A549 (cell line): ENCODE measurements at regions not wholly inside any gene's neighbourhood (a gene's known extent, or its start where the extent isn't known, plus 50 kb on each side); places are given as distances from the start of the nearest gene placed in this dataset.

Experiments
- ATAC-seq, 2 experiments: fragments of 200-7000 bp in 1 of 2; fragments of >200 bp in 1 of 2; cut with Nextera tagmentation in 1 of 2; cut with Tn5 transposase in 1 of 2; 3 replicates each; pipeline versions ENCODE4 v1.8.0 to v1.9.1; 2018 to 2020; ENCODE audit warnings: mild to moderate bottlenecking in 1 of 2, moderate library complexity in 1 of 2
- CTCF ChIA-PET: fragments of 300-600 bp; sonication (Branson Sonifier 250); formaldehyde crosslinking; extraction: SDS; loops from one replicate; lab custom pipeline; 2021; ENCODE audit warnings: antibody characterized with exemption, inconsistent platforms; lab: Yijun Ruan, JAX
- POLR2A ChIA-PET: fragments of 350-600 bp; formaldehyde crosslinking; extraction: SDS; loops from one replicate; lab custom pipeline; 2021; ENCODE audit warnings: antibody characterized with exemption, inconsistent platforms; lab: Yijun Ruan, JAX
- DNase-seq, 2 experiments: peaks; one replicate each; pipeline versions ENCODE4 v3.0.0 to v3.0.0-alpha.2; 2011 to 2016; ENCODE audit warnings: low read depth in 1 of 2, low spot score in 1 of 2
- FAIRE-seq: peaks from 2 replicates; lab custom pipeline; 2011; peaks lifted over from hg19 to GRCh38; lab: Jason Lieb, UNC
- H3K27ac ChIP-seq, 2 experiments: fragments of >200 bp; sonication (Bioruptor Twin); formaldehyde crosslinking; 3 replicates each; pipeline ENCODE4 v1.5.1; 2016 to 2017
- H3K4me1 ChIP-seq: fragments of >200 bp; sonication (Bioruptor Twin); formaldehyde crosslinking; 3 replicates; pipeline ENCODE4 v1.6.1; 2016
- H3K4me2 ChIP-seq: fragments of >200 bp; sonication (Bioruptor Twin); formaldehyde crosslinking; 3 replicates; pipeline ENCODE4 v1.6.1; 2016
- H3K4me3 ChIP-seq: fragments of >200 bp; sonication (Bioruptor Twin); formaldehyde crosslinking; 3 replicates; pipeline ENCODE4 v1.5.1; 2016
- H3K9me3 ChIP-seq: fragments of >200 bp; sonication (Bioruptor Twin); formaldehyde crosslinking; 3 replicates; pipeline ENCODE4 v1.6.1; 2016
- ATOH8 ChIP-seq: fragments of 250-450 bp; sonication (Bioruptor Pico); IDR thresholded peaks from 2 replicates; pipeline ENCODE4 v1.5.0; 2020; ENCODE audit warnings: low read depth, mild to moderate bottlenecking, moderate library complexity
- BHLHE40 ChIP-seq: IDR thresholded peaks from 2 replicates; pipeline ENCODE4 v1.6.1; 2012; ENCODE audit warnings: low read depth, low read length, inconsistent platforms
- CBX2 ChIP-seq: fragments of 200-600 bp; sonication (generic); IDR thresholded peaks from 2 replicates; pipeline ENCODE4 v1.6.1; 2016; ENCODE audit warnings: low read depth, mild to moderate bottlenecking, borderline replicate concordance
- CHD2 ChIP-seq: fragments of 150-350 bp; IDR thresholded peaks from 2 replicates; pipeline ENCODE4 v1.6.1; 2014; ENCODE audit warnings: low read length; ENCODE audit not compliant: partially characterized antibody
- EP300 ChIP-seq, 2 experiments: fragments of >200 bp; sonication (Bioruptor Twin); formaldehyde crosslinking; IDR thresholded peaks; 2 replicates in 1 of 2; 3 replicates in 1 of 2; pipeline ENCODE4 v1.6.1; 2016 to 2017
- ESRRA ChIP-seq: fragments of 150-350 bp; IDR thresholded peaks from 2 replicates; pipeline ENCODE4 v1.6.1; 2014; ENCODE audit warnings: mild to moderate bottlenecking, low read length, borderline replicate concordance
- FOSB ChIP-seq: fragments of 250-450 bp; sonication (Bioruptor Pico); IDR thresholded peaks from 2 replicates; pipeline ENCODE4 v1.5.0; 2020; ENCODE audit warnings: mild to moderate bottlenecking, moderate library complexity
- FOSL2 ChIP-seq, 2 experiments: fragments of 450-650 bp in 1 of 2; fragments of >200 bp in 1 of 2; sonication (Bioruptor Twin) in 1 of 2; formaldehyde crosslinking; IDR thresholded peaks; 2 replicates each; pipeline versions ENCODE4 v1.5.0 to v1.6.1; 2016 to 2020; ENCODE audit warnings: mild to moderate bottlenecking in 1 of 2, moderate library complexity in 1 of 2
- HOXB13 ChIP-seq: fragments of 250-450 bp; sonication (Bioruptor Pico); IDR thresholded peaks from 2 replicates; pipeline ENCODE4 v1.5.0; 2020; ENCODE audit warnings: low read depth, mild to moderate bottlenecking, moderate library complexity
- JUNB ChIP-seq: fragments of >200 bp; sonication (Bioruptor Twin); formaldehyde crosslinking; IDR thresholded peaks from 2 replicates; pipeline ENCODE4 v1.6.1; 2016
- KDM5A ChIP-seq: fragments of 200-600 bp; sonication (generic); IDR thresholded peaks from 2 replicates; pipeline ENCODE4 v1.6.1; 2016; ENCODE audit warnings: antibody characterized with exemption, mild to moderate bottlenecking
- MAFK ChIP-seq: fragments of 450-650 bp; IDR thresholded peaks from 2 replicates; pipeline ENCODE4 v1.6.1; 2014; ENCODE audit not compliant: partially characterized antibody
- RARB ChIP-seq: fragments of 250-450 bp; sonication (Bioruptor Pico); IDR thresholded peaks from 2 replicates; pipeline ENCODE4 v1.8.0; 2021; ENCODE audit warnings: mild to moderate bottlenecking, moderate library complexity
- RFX5 ChIP-seq: fragments of 450-650 bp; IDR thresholded peaks from 2 replicates; pipeline ENCODE4 v1.7.1; 2014; ENCODE audit warnings: antibody characterized with exemption, mild to moderate bottlenecking, moderate library complexity
- RNF2 ChIP-seq: fragments of 200-600 bp; sonication (generic); IDR thresholded peaks from 2 replicates; pipeline ENCODE4 v1.6.1; 2016; ENCODE audit warnings: low read depth, mild to moderate bottlenecking, antibody characterized with exemption, moderate library complexity, borderline replicate concordance
- SREBF2 ChIP-seq: fragments of 450-650 bp; IDR thresholded peaks from 2 replicates; pipeline ENCODE4 v1.6.1; 2014; ENCODE audit warnings: mild to moderate bottlenecking, moderate library complexity
- USF2 ChIP-seq: fragments of 450-650 bp; IDR thresholded peaks from 2 replicates; pipeline ENCODE4 v1.6.1; 2014; ENCODE audit warnings: antibody characterized with exemption
- ZFP36 ChIP-seq: fragments of 450-650 bp; IDR thresholded peaks from 2 replicates; pipeline ENCODE4 v1.6.1; 2014; ENCODE audit warnings: borderline replicate concordance; ENCODE audit not compliant: partially characterized antibody
- WGBS: methylation state at CpG from one replicate; pipeline ENCODE4 v1.1.6; 2017; ENCODE audit errors: missing lambda C conversion rate; 5-methylcytosine and 5-hydroxymethylcytosine counted together
- TF ChIP-seq, protein P1 (sequence below): fragments of >200 bp; sonication (Bioruptor Twin); formaldehyde crosslinking; IDR thresholded peaks from 2 replicates; pipeline ENCODE4 v1.6.1; 2016
- TF ChIP-seq, protein P2 (sequence below): fragments of >200 bp; sonication (Bioruptor Twin); formaldehyde crosslinking; IDR thresholded peaks from 3 replicates; pipeline ENCODE4 v1.6.1; 2016
- TF ChIP-seq, protein P3 (sequence below): fragments of 200-600 bp; sonication (generic); IDR thresholded peaks from 2 replicates; pipeline ENCODE4 v1.6.1; 2016; ENCODE audit warnings: antibody characterized with exemption, mild to moderate bottlenecking, moderate library complexity

- FAIRE-seq = peak; percentile 89
- H3K4me3 ChIP-seq = no peak overlapping the region
- CTCF ChIA-PET = no interaction called here
- TF ChIP-seq, protein P1, sequence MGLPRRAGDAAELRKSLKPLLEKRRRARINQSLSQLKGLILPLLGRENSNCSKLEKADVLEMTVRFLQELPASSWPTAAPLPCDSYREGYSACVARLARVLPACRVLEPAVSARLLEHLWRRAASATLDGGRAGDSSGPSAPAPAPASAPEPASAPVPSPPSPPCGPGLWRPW = no peak
- TF ChIP-seq RARB (CRISPR knock-in tag) = no peak
- no peak for TF ChIP-seq ESRRA
- H3K27ac ChIP-seq = no peak overlapping the region
- H3K4me1 ChIP-seq = no peaks in the 10 kb centered on the region
- DNase-seq = no peak
- no peak overlapping the region for H3K4me2 ChIP-seq
- H3K9me3 ChIP-seq = no peaks in the 10 kb centered on the region
- no peak for ATAC-seq
- POLR2A ChIA-PET = no interaction called here
These were observed 190.7 kb upstream of the KCNJ16 start for GRCh38 chr17:69884356-69884755.

- TF ChIP-seq SREBF2 = no peak
- CTCF ChIA-PET = interaction anchor here (0.8 kb wide), 1 partner anchor 315 kb away, joined by 4 read pairs; no protein-coding TSS in a partner anchor
- Histone ChIP-seq H3K27ac (no peak overlapping the region), H3K4me2 (no peak overlapping the region), H3K9me3 (no peaks in the 10 kb centered on the region), H3K4me1 (no peaks in the 10 kb centered on the region), H3K4me3 (no peak overlapping the region)
- POLR2A ChIA-PET = no interaction called here
- DNase-seq (no peak), FAIRE-seq (no peak), ATAC-seq (no peak)
- 27% methylated on average over 2 of the region's 2 CpGs for WGBS
These were observed 190.2 kb upstream of the KCNJ16 start for GRCh38 chr17:69884846-69885245.

- ChIA-PET CTCF (no interaction called here), POLR2A (no interaction called here)
- WGBS = 69% methylated on average over 5 of the region's 5 CpGs
- H3K9me3 ChIP-seq = no peaks in the 10 kb centered on the region
- no peak for DNase-seq
- ATAC-seq = no peak
- H3K27ac ChIP-seq = no peak overlapping the region
- peaks cover 16% of the 10 kb centered on the region for H3K4me1 ChIP-seq
- H3K4me3 ChIP-seq = no peak overlapping the region
- H3K4me2 ChIP-seq = no peak overlapping the region
- no peak for FAIRE-seq
- TF ChIP-seq FOSL2 (IDR thresholded peaks at IDR 0.05) (no peak), FOSL2 (CRISPR knock-in tag; IDR thresholded peaks at IDR 0.05) (no peak), EP300 (IDR thresholded peaks at IDR 0.05) (no peak), ESRRA (no peak), RARB (CRISPR knock-in tag) (no peak), HOXB13 (CRISPR knock-in tag) (no peak), CHD2 (no peak), KDM5A (no peak)
These were observed 176.4 kb upstream of the KCNJ16 start for GRCh38 chr17:69898601-69899000.

DNA sequence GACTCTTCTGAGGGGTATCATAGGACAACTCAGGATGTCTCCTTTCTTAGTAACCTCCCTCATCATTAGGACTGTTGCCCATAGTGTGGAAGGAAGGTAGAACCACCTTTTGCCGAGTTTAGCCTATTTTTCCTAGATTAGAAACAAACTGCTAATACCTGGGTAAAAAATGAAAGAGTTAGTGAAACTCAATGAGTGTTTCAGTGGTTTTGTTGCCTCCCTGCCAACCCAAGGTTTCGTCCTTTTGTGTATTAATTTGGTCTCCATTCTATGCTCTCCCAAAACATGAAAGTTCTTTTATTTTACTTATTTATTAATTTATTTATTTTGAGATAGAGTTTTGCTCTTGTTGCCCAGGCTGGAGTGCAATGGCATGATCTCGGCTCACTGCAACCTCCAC, 174.9 kb upstream of the KCNJ16 start:
- WGBS = 76% methylated on average over 3 of the region's 3 CpGs
- CTCF ChIA-PET = no interaction called here
- ATAC-seq = no peak
- FAIRE-seq = no peak
- no peak overlapping the region for H3K27ac ChIP-seq
- H3K4me2 ChIP-seq = no peak overlapping the region
- POLR2A ChIA-PET = no interaction called here
- H3K9me3 ChIP-seq = no peaks in the 10 kb centered on the region
- no peak overlapping the region for H3K4me3 ChIP-seq
- DNase-seq = no peak
- no peak for TF ChIP-seq MAFK
- TF ChIP-seq BHLHE40 = no peak
- no peak for TF ChIP-seq RFX5
- TF ChIP-seq FOSB (CRISPR knock-in tag) = no peak
- no peak for TF ChIP-seq RARB (CRISPR knock-in tag)
- TF ChIP-seq ZFP36 = no peak
- no peak for TF ChIP-seq JUNB
- H3K4me1 ChIP-seq = peaks cover 16% of the 10 kb centered on the region

DNA sequence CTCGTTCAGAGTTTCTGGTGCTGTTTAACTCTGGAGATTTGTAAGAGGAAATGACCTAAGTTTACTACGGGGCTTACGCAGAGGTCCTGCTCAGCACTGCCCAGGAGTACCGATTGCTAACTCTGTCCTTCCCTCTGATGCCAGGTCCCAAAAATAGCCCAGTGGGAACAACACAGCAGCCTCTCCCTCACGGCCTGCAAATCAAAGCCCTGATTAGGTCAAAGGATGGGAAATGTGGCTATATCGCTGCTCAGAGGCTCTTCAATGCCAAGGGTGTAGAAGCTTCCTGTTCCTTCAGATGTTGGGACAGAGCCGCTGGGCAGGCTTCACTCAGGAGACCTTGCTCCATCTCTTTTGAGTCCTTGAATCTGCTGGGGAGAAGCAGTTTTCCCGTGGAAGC, 174.2 kb upstream of the KCNJ16 start:
- Histone ChIP-seq H3K9me3 (no peaks in the 10 kb centered on the region), H3K27ac (no peak overlapping the region), H3K4me3 (no peak overlapping the region), H3K4me2 (no peak overlapping the region), H3K4me1 (peaks cover 15% of the 10 kb centered on the region)
- ChIA-PET POLR2A (no interaction called here), CTCF (no interaction called here)
- FAIRE-seq (no peak), ATAC-seq (no peak), DNase-seq (no peak)
- 68% methylated on average over 8 of the region's 8 CpGs for WGBS
- no peak for TF ChIP-seq USF2
- TF ChIP-seq, protein P2, sequence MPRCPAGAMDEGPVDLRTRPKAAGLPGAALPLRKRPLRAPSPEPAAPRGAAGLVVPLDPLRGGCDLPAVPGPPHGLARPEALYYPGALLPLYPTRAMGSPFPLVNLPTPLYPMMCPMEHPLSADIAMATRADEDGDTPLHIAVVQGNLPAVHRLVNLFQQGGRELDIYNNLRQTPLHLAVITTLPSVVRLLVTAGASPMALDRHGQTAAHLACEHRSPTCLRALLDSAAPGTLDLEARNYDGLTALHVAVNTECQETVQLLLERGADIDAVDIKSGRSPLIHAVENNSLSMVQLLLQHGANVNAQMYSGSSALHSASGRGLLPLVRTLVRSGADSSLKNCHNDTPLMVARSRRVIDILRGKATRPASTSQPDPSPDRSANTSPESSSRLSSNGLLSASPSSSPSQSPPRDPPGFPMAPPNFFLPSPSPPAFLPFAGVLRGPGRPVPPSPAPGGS = no peak
- no peak for TF ChIP-seq ATOH8 (CRISPR knock-in tag)
- TF ChIP-seq, protein P3, sequence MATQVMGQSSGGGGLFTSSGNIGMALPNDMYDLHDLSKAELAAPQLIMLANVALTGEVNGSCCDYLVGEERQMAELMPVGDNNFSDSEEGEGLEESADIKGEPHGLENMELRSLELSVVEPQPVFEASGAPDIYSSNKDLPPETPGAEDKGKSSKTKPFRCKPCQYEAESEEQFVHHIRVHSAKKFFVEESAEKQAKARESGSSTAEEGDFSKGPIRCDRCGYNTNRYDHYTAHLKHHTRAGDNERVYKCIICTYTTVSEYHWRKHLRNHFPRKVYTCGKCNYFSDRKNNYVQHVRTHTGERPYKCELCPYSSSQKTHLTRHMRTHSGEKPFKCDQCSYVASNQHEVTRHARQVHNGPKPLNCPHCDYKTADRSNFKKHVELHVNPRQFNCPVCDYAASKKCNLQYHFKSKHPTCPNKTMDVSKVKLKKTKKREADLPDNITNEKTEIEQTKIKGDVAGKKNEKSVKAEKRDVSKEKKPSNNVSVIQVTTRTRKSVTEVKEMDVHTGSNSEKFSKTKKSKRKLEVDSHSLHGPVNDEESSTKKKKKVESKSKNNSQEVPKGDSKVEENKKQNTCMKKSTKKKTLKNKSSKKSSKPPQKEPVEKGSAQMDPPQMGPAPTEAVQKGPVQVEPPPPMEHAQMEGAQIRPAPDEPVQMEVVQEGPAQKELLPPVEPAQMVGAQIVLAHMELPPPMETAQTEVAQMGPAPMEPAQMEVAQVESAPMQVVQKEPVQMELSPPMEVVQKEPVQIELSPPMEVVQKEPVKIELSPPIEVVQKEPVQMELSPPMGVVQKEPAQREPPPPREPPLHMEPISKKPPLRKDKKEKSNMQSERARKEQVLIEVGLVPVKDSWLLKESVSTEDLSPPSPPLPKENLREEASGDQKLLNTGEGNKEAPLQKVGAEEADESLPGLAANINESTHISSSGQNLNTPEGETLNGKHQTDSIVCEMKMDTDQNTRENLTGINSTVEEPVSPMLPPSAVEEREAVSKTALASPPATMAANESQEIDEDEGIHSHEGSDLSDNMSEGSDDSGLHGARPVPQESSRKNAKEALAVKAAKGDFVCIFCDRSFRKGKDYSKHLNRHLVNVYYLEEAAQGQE = no peak
- no peak for TF ChIP-seq RNF2
- no peak for TF ChIP-seq MAFK
- no peak for TF ChIP-seq CBX2
- TF ChIP-seq KDM5A = no peak
- no peak for TF ChIP-seq FOSB (CRISPR knock-in tag)
